ENCODE measurements at regions not wholly inside any gene's neighbourhood (a gene's known extent, or its start where the extent isn't known, plus 50 kb on each side); places are given as distances from the start of the nearest gene placed in this dataset.

DNA sequence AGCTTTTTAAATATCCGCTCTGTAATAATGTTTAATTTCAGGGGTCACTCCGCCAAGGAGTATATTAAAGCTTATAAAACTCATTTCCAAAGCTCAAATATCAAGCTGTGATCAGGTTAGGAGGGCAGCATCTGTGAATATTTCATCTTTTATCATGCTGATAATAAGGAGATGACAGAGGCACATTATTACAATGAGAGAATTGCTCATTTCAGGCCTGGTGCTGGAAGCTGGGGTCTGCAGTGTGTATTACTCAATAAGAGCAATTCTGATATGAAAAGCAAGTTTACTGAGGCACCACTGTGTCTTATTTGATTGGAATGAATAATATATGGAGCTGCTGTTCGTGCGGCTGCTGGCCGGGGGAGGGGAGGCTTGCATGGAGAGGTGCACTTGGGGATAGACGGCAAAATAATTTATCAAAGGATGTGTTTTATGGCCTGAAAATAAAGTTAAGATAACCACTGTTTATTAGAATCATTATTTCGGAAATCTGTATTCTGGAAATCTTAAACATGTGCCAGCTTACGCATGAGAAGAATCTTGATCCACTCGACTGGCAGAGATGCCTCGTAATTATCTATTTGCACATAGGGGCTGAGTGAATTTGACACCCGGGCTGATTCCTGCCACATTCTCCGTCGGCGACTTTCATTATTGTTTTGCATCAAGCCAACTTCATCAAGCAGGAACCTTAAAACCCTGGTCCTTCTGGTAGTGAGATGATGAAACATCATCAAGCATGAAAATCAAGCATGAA is 173.2 kb downstream of the RRAGC start:
- H2AFZ ChIP-seq (ENCODE audit: low read depth, low read length) = no peak overlapping the region
- TF ChIP-seq TAF7 (tag; IDR thresholded peaks at IDR 0.05) (no peak), FIP1L1 (IDR thresholded peaks at IDR 0.05; ENCODE audit: low read depth, low read length, poor library complexity, severe bottlenecking) (no peak), ZNF197 (CRISPR knock-in tag; IDR thresholded peaks at IDR 0.05; ENCODE audit: low read depth) (no peak), ZNF77 (CRISPR knock-in tag; IDR thresholded peaks at IDR 0.05) (no peak), SAFB (IDR thresholded peaks at IDR 0.05; ENCODE audit: borderline replicate concordance, low read depth, low read length) (no peak), PHB2 (IDR thresholded peaks at IDR 0.05; ENCODE audit: low read depth) (no peak), CEBPB (tag; IDR thresholded peaks at IDR 0.05) (no peak)
- TF ChIP-seq, protein P1, sequence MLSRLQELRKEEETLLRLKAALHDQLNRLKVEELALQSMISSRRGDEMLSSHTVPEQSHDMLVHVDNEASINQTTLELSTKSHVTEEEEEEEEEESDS (CRISPR knock-in tag; IDR thresholded peaks at IDR 0.05) = no peak
- TF ChIP-seq, protein P2, sequence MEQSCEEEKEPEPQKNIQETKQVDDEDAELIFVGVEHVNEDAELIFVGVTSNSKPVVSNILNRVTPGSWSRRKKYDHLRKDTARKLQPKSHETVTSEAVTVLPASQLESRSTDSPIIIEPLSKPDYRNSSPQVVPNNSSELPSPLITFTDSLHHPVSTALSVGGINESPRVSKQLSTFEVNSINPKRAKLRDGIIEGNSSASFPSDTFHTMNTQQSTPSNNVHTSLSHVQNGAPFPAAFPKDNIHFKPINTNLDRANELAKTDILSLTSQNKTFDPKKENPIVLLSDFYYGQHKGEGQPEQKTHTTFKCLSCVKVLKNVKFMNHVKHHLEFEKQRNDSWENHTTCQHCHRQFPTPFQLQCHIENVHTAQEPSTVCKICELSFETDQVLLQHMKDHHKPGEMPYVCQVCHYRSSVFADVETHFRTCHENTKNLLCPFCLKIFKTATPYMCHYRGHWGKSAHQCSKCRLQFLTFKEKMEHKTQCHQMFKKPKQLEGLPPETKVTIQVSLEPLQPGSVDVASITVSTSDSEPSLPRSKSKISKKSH (CRISPR knock-in tag; IDR thresholded peaks at IDR 0.05) = no peak
- H3K9me1 ChIP-seq (ENCODE audit: control insufficient read depth, insufficient read depth, low read length) = no peaks in the 10 kb centered on the region
- BruUV-seq (replicated peaks) = no TSS peak
- no peak for ATAC-seq
- no peak overlapping the region for H3K4me2 ChIP-seq (ENCODE audit: insufficient read depth, low read length)
- in situ Hi-C loops (cut with MboI) = no loop called here
- H3K27ac ChIP-seq (ENCODE audit: extremely low read depth, low read depth, low read length) = no peak overlapping the region
- H3K9me3 ChIP-seq (replicated peaks; ENCODE audit: control insufficient read depth, insufficient read depth, low read depth, low read length) = no peaks in the 10 kb centered on the region
- no peak for DNase-seq (ENCODE audit: extremely low read depth in 1 of 4, low spot score in 3 of 4)
- no peaks in the 10 kb centered on the region for H3K36me3 ChIP-seq (ENCODE audit: control insufficient read depth, insufficient read depth, low read length)
- FAIRE-seq = no peak
- H3K79me2 ChIP-seq (ENCODE audit: control insufficient read depth, insufficient read depth, low read length) = no peaks in the 10 kb centered on the region
- H3K9ac ChIP-seq (ENCODE audit: insufficient read depth in 1 of 2, low read depth in 2 of 2, low read length in 2 of 2) = no peak overlapping the region
- intact Hi-C loops (cut with micrococcal nuclease) = no loop called here
- ChIA-PET POLR2A (interaction anchor here (0.6 to 1.6 kb wide), 3 partner anchors 10 to 949 kb away, joined by 4 to 8 read pairs (median 5); no protein-coding TSS in a partner anchor), CTCF (ENCODE audit: low intra/inter-chr PET ratio) (no interaction called here)
- H3K27me3 ChIP-seq (ENCODE audit: control insufficient read depth in 2 of 2, insufficient read depth in 2 of 2, low read length in 2 of 2) = peaks cover 16 to 25% of the 10 kb centered on the region in 2 experiments
- WGBS (ENCODE audit: insufficient coverage, low coverage, missing lambda C conversion rate) = 8% methylated on average over 14 of the region's 14 CpGs
- no peaks in the 10 kb centered on the region for H3K4me1 ChIP-seq (replicated peaks in 1 of 2; ENCODE audit: control insufficient read depth in 2 of 2, insufficient read depth in 2 of 2, low read length in 2 of 2)
- H3K4me3 ChIP-seq = no peak overlapping the region
- no peaks in the 10 kb centered on the region for H4K20me1 ChIP-seq (replicated peaks; ENCODE audit: control insufficient read depth, insufficient read depth, low read length)

All from K562 (cell line).